Vagina (tissue), 2 donors: ENCODE measurements at regions not wholly inside any gene's neighbourhood (a gene's known extent, or its start where the extent isn't known, plus 50 kb on each side); places are given as distances from the start of the nearest gene placed in this dataset.

Experiments
- DNase-seq, 2 donors: peaks; one replicate each; pipeline ENCODE4 v3.0.0-alpha.2; 2017; ENCODE audit errors: extremely low spot score in 2 of 2
- H3K27ac ChIP-seq: fragments of 200-600 bp; sonication (generic); one replicate; pipeline ENCODE4 v1.5.1; 2019
- H3K27me3 ChIP-seq: fragments of 200-600 bp; sonication (generic); one replicate; pipeline ENCODE4 v1.5.1; 2019
- H3K36me3 ChIP-seq, 2 donors: fragments of 200-600 bp; sonication (generic); one replicate each; pipeline ENCODE4 v1.5.1; 2017 to 2019
- H3K4me1 ChIP-seq: fragments of 200-600 bp; sonication (generic); one replicate; pipeline ENCODE4 v1.5.1; 2019
- H3K4me3 ChIP-seq, 2 donors: fragments of 200-600 bp; sonication (generic); 1 replicate in 1 of 2; 2 replicates in 1 of 2; pipeline ENCODE4 v1.5.1; 2016 to 2019
- H3K9me3 ChIP-seq: fragments of 200-600 bp; sonication (generic); one replicate; pipeline ENCODE4 v1.5.1; 2019
- CTCF ChIP-seq, 3 experiments: fragments of 450-650 bp in 2 of 3; fragments of 200-600 bp in 1 of 3; sonication (generic) in 1 of 3; IDR thresholded peaks; one replicate each; pipeline ENCODE4 v1.5.1; 2017 to 2019; ENCODE audit warnings: antibody characterized with exemption in 3 of 3, mild to moderate bottlenecking in 2 of 3, moderate library complexity in 2 of 3
- POLR2A ChIP-seq, 2 donors: fragments of 450-650 bp; IDR thresholded peaks; one replicate each; pipeline ENCODE4 v1.6.1; 2017; ENCODE audit warnings: antibody characterized with exemption in 2 of 2, mild to moderate bottlenecking in 2 of 2, moderate library complexity in 2 of 2
- POLR2AphosphoS5 ChIP-seq, 2 donors: sonication (generic); formaldehyde crosslinking; IDR thresholded peaks; one replicate each; pipeline ENCODE4 v1.9.0; 2017; ENCODE audit warnings: antibody characterized with exemption in 2 of 2, mild to moderate bottlenecking in 2 of 2, low read depth in 1 of 2; ENCODE audit not compliant: insufficient read depth in 1 of 2
- intact Hi-C: fragments of 100-400 bp; cut with DNase I; formaldehyde crosslinking; loops from one replicate; pipeline ENCODE4 v1.15.1; 2023

- peak in 1 of 2 donors; percentile 91 for DNase-seq
- no peak for TF ChIP-seq CTCF (IDR thresholded peaks at IDR 0.05)
- no peak for TF ChIP-seq POLR2A (IDR thresholded peaks at IDR 0.05)
- TF ChIP-seq POLR2AphosphoS5 (IDR thresholded peaks at IDR 0.05; ENCODE audit: insufficient read depth in 1 of 2, low read depth in 1 of 2): no peak
- Histone ChIP-seq H3K9me3 (no peaks in the 10 kb centered on the region), H3K27ac (peak overlapping the region; percentile 91), H3K4me1 (peaks cover 64% of the 10 kb centered on the region), H3K4me3 (no peak overlapping the region), H3K27me3 (no peaks in the 10 kb centered on the region), H3K36me3 (no peaks in the 10 kb centered on the region)
- intact Hi-C loops: no loop called here
Measured at GRCh38 chr1:234544087-234544579, 65.2 kb upstream of the TARBP1 start.

- H3K9me3 ChIP-seq: no peaks in the 10 kb centered on the region
- intact Hi-C loops: no loop called here
- H3K27ac ChIP-seq: peak overlapping the region; percentile 91
- no peak overlapping the region for H3K4me3 ChIP-seq
- H3K27me3 ChIP-seq: no peaks in the 10 kb centered on the region
- peaks cover 66% of the 10 kb centered on the region for H3K4me1 ChIP-seq
- no peaks in the 10 kb centered on the region for H3K36me3 ChIP-seq
- peak in 1 of 2 donors; percentile 84 for DNase-seq
- TF ChIP-seq CTCF (IDR thresholded peaks at IDR 0.05): no peak
- TF ChIP-seq POLR2A (IDR thresholded peaks at IDR 0.05): no peak
- no peak for TF ChIP-seq POLR2AphosphoS5 (IDR thresholded peaks at IDR 0.05; ENCODE audit: insufficient read depth in 1 of 2, low read depth in 1 of 2)
Measured at GRCh38 chr1:234543442-234544086, 64.6 kb upstream of the TARBP1 start.

GRCh38 chr1:234542211-234542850 is 63.4 kb upstream of the TARBP1 start:
- Histone ChIP-seq H3K27ac (peak overlapping the region; percentile 91), H3K36me3 (no peaks in the 10 kb centered on the region), H3K4me3 (no peak overlapping the region), H3K4me1 (peaks cover 78% of the 10 kb centered on the region), H3K27me3 (no peaks in the 10 kb centered on the region), H3K9me3 (no peaks in the 10 kb centered on the region)
- no peak for DNase-seq
- TF ChIP-seq POLR2A (IDR thresholded peaks at IDR 0.05) (no peak), CTCF (IDR thresholded peaks at IDR 0.05) (no peak), POLR2AphosphoS5 (IDR thresholded peaks at IDR 0.05; ENCODE audit: insufficient read depth in 1 of 2, low read depth in 1 of 2) (no peak)
- intact Hi-C loops: no loop called here

- no peak overlapping the region for H3K4me3 ChIP-seq
- DNase-seq: no peak
- TF ChIP-seq POLR2AphosphoS5 (IDR thresholded peaks at IDR 0.05; ENCODE audit: insufficient read depth in 1 of 2, low read depth in 1 of 2) (no peak), CTCF (IDR thresholded peaks at IDR 0.05) (no peak), POLR2A (IDR thresholded peaks at IDR 0.05) (no peak)
- peak overlapping the region; percentile 98 for H3K27ac ChIP-seq
- intact Hi-C loops: no loop called here
- no peaks in the 10 kb centered on the region for H3K9me3 ChIP-seq
- peaks cover 87% of the 10 kb centered on the region for H3K4me1 ChIP-seq
- no peaks in the 10 kb centered on the region for H3K27me3 ChIP-seq
- H3K36me3 ChIP-seq: no peaks in the 10 kb centered on the region
Measured at GRCh38 chr1:234541286-234541975, 62.5 kb upstream of the TARBP1 start.
